DLD1 (cell line): ENCODE measurements at regions not wholly inside any gene's neighbourhood (a gene's known extent, or its start where the extent isn't known, plus 50 kb on each side); places are given as distances from the start of the nearest gene placed in this dataset.

ENCODE experiments used
- in situ Hi-C: cut with HindIII; loops from 2 replicates; pipeline ENCODE4 v1.10.0; 2017; ENCODE audit warnings: low sequenced_read_pairs

DNA sequence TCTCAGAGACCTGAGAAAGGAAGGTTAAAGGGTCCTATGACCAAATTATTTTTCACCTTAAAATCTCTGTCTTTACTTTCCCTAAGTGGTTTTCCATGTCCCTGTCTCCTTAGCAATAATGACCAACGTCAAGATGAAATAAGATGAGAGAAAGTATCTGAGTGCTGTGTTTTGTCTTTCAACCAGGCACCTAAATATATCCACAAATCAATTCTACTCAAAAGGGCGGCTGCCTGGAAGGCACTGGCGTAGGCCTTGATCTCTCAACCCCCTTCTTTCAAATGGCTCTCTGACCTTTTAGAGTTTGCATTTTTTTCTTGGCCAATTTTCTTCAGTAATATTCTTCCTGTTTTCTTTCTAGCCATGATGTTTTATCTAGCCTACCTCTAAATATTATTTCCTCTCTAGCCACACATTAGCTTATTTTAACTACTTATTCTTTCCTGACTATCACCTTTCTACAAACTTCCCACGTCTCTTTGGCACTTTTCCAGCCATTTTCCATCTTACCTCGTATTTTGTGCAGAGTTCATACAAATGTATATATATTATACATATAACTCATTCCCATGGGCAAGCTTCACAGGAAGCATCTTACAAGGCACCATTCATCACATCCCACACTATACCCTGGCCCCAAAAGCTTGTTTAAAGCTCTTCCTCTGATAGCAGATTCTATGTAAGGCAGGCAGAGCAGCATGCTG lies 204.5 kb downstream of the SNX18 start:
- in situ Hi-C loops, result loop anchor here (25.0 kb wide), 1 partner anchor 90 kb away; no protein-coding TSS in a partner anchor

DNA sequence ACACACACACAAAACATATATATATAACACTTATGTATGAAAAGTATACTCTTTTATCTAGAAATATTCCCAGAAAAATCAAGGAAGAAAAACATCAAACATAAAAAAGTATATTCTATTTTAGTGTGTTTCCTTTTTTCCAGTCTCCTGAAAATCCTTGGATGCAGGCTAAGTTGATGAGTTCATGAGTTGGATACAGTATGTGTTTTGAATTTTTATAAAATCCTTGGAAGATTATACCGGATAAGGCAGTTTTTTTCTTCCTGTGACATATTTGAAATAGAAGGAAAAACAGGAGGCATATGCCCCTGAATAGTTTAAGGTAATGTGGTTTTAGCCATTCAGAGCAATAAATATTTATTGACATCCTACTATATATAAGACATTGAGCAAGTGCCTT lies 203.6 kb downstream of the SNX18 start:
- in situ Hi-C loops, result loop anchor here (25.0 kb wide), 1 partner anchor 91 kb away; no protein-coding TSS in a partner anchor

DNA sequence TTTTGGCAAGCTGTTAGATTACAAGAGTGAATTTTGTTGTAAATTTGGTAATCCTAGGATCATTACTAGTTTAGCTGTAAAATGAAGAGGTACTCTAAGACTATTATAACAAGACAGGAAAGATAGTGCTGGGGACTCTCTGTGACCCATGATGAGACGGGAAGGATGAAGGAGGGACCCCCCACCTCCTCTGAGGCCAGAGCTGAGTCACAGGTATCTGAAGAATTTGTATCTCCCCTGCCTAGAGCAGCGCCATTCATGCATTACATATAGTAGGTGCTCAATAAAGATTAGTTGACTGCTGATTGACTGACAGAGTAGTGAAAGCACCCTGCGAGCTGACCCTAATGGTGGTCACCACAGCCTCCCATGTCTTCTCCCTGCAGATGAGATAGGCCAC lies 202.8 kb downstream of the SNX18 start:
- in situ Hi-C loops, result loop anchor here (25.0 kb wide), 1 partner anchor 92 kb away; no protein-coding TSS in a partner anchor

DNA sequence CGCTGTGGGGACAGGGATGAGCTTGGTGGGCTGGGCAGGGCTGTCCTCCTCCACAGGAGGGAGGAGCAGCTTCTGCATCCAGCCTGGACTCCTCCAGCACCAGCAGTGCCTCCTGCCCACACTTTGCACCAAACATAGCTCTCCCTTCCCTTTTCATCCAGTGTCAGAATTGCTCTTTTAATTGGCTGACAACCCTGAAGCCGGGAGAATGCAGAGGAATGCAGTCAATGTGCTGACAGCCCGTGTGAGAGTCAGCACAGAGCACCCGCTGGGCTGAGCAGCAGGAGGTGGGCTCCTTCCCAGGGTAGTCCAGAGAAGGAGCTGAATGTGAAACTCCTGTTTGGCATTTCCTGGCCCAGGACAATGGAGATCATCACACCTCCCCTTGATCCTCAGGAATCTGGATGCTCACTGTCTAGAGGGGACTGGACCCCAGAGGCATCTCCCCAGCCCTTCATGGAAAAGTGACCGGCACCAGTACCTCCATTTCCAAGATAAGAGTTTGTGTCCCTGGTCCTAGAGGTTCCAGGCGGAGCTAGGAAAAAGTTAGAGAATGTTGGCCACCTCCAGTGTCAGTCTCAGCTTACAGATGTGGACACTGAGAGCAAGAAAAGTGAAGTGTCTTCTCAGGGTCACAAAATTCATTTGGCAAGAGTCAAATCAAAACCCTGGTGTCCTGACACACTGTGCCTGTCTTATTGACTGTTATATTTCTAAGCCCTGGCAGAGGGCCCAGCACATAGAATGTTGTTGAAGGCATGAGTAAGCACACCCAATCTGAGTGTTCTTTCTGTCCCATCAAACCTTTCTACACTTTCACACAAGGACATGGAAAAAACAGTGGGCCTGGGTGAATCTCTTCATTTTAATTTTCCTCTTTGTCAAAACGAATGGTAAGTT lies 202.1 kb downstream of the SNX18 start:
- in situ Hi-C loops, result loop anchor here (25.0 kb wide), 1 partner anchor 93 kb away; no protein-coding TSS in a partner anchor

DNA sequence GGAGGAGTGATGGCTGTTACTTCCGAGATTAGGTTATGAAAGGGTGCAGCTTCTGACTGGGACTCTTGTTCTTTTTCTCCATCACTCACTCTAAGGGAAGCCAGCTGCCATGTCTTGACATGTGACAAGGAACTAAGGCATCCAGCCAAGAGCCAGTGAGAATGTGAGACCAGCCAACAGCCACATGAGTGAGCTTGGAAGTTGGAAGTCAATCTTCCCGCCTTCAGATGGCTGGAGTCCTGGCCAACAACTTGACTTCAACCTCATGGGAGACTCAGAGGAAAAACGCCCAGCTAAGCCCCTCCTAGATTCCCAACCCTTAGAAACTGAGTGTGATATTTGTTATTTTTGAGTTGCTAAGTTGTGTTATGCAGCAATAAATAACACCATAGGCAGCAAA lies 201.1 kb downstream of the SNX18 start:
- in situ Hi-C loops, result loop anchor here (25.0 kb wide), 1 partner anchor 94 kb away; no protein-coding TSS in a partner anchor

DNA sequence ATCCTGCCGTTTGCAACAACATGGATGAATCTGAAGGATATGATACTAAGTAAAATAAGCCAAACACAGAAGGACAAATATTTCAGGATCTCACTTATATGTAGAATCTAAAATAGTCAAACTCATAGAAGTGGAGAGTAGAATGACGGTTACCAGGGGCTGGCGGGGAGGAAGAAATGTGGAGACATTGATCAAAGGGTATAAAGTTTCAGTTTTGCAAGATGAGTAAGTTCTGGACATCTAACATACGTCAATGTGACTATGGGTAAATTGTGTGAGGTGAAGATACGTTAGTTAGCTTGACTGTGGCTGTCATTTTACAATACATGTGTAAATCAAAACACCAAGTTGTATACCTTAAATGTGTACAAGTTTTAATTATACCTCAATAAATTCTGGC lies 200.3 kb downstream of the SNX18 start:
- in situ Hi-C loops, result loop anchor here (25.0 kb wide), 1 partner anchor 94 kb away; no protein-coding TSS in a partner anchor

DNA sequence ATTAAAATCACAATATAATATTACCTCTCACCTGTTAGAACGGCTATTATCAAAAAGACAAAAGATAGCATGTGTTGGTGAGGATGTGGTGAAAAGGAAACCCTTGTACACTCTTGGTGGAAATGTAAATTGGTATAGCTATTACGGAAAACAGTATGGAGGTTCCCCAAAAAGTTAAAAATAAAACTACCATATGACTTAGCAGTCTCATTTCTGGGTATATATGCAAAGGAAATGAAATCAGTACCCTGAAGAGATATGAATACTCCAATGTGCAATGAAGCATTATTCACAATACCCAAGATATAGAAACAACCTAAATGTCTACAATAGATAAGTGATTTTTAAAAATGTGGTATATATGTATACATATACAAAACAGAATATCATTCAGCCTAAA lies 199.9 kb downstream of the SNX18 start:
- in situ Hi-C loops, result loop anchor here (25.0 kb wide), 1 partner anchor 95 kb away; no protein-coding TSS in a partner anchor

DNA sequence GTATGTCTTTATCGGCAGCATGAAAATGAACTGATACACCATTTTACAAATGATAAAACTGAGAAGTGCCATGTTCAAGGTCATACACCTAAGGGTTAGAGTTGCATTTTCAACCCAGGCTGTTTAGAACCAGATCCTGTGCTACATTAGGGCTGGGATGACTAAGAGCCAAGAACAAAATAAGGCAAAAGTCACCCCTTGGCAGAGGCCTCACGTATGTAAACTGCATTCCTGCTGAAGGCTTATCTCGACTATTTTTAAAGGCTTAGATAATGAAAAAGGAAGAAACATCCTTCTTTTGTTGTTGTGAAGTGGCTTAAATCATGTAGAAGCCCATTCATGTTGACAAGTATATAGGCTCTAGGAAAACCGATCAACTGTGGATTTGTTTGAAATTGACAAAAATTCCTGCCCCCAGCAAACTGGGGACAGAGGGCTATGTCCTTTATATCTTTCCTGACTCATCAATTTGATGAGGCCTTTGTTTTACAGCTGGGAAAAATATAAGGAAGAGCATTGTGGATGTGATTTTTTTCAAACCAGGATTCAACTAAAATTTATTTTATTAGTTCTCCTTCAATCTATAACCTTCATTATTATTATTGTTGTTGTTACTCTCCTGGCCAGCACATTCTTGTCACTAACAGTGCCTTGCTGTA lies 196.5 kb downstream of the SNX18 start:
- in situ Hi-C loops, result loop anchor here (25.0 kb wide), 1 partner anchor 98 kb away; no protein-coding TSS in a partner anchor

DNA sequence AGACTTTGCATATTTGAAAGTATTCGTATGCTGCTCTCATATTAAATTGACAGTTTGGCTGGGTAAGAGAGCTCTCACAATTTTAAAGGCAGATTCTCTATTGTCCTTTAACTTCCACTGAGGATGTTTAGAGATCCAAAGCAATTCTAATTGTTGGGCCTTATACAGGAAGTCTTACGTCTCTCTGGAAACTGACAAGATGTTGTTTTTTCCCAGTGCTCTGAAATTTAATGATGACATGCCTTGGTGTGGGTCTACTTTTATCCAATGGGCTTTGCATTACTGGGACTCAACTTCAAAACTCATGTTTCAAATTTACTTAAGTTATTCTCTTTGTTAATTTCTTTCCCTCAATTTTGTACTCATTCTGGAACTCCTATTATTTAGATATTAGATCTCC lies 191.5 kb downstream of the SNX18 start:
- in situ Hi-C loops, result loop anchor here (25.0 kb wide), 1 partner anchor 103 kb away; no protein-coding TSS in a partner anchor

DNA sequence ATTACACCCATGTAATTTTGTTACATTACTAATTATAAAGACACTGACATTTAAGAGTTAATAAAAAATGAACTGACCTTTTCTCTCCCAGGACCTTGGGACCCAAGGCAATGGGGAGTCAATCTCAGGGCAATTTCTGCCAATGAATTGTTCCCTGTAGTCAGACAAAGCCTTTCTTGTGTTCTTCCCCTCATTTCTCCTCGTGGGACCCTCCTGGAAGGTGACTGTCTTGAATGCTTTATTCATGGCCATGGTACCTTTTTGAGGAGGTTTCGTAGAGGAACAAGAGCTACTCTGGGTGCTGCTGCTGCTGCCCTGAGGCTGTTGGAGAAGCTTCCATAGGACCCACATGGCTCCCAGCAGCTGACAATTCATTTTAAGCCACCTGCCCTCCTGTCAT lies 190.3 kb downstream of the SNX18 start:
- in situ Hi-C loops, result loop anchor here (25.0 kb wide), 1 partner anchor 104 kb away; no protein-coding TSS in a partner anchor

DNA sequence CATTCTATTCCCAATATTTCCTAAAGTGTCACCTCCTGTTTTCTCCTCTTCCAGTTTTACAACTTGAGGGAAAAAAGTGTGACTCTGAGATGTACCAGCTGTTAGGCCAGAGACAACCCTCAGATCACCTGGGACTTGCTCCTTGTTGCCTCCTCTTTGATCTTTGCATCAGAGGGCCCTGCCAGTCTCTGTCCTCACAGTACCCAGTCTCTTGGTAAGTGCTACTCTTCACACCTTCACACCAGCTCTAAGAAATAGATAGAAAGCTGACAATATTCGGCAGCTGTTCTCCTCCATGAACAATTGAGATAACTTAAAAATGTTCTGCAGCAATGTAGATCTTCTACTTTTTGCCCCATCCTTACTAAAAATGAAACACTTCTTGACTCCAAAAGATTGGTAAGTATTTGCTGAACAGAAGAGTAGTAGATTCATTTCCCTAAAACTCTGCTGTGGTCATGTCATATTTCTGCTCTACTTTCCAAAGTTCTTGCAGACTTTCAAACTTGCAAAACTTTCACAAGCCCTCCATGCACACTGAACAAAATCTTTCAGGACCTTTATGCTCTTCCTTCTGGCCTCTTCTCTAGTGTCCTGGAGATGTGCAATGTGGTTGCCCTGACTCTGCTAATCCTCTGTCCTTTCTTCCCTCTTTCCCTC lies 188.6 kb downstream of the SNX18 start:
- in situ Hi-C loops, result loop anchor here (25.0 kb wide), 1 partner anchor 106 kb away; no protein-coding TSS in a partner anchor

DNA sequence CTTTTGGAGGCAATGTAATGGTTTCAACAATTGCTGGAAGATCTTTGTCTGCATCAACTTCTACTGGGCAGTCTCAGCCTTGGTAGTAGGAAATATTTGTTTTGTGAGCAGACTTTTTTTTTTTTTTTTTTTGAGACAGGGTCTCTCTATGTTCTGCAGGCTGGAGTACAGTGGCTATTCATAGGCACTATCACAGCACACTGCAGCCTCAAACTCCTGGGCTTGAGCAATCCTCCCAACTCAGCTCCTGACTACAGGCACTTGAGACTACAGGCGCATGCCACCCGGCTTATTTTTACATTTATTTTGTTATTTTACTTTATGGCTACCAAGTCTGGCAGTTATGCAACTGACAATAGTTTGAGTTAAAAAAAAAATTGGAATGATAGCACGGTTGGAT lies 187.3 kb downstream of the SNX18 start:
- in situ Hi-C loops, result loop anchor here (25.0 kb wide), 1 partner anchor 107 kb away; no protein-coding TSS in a partner anchor

DNA sequence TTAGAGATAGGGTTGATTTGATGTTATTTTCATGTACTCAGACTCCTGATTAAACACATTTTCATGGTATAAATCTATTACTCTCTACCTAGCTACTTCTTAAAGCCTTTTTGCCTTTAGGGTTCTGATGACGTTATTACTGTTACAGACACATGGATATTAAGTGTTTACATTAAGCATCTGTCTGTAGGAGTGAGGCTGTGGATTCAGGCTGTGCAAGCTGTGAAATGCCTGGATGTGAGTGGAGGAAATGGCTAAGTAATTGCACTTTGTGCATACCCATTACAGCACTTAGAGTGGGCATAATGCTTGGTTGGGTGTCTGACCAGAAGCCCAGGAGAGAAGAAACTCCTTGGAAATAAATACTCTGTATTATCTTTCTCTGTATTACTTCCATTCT lies 186.8 kb downstream of the SNX18 start:
- in situ Hi-C loops, result loop anchor here (25.0 kb wide), 1 partner anchor 108 kb away; no protein-coding TSS in a partner anchor

DNA sequence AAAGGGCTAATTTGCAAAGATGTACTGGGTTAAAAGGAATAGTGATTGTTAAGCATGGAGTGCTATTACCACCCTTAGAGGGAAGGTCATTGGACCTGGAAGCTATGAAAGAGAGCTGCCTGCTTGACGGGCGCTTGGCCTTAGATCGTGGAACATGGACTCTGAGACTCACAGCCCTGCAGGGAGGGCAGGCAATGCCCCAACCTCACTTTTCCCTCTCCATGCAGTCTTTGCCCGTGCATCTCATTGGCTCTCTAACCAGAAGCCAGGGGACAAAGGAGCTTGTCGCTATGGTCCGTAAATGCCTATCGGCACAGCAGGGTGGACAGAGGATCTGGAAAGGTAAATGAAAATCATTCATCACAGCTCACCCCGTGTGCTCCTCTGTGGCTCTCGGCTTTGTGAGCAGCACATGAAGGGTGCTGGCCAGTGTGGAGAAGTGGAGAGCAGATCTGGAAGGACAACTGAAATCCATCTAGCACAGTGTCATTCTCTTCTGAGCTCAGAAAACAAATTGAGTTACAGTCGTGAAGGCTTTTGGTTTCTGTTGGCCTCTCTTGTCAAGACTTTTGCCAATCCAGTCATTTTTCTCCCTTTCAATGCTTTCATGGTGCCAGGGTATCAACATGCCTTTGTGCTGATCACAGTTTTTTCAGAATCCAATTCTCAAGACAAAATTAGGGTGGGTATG lies 186.2 kb downstream of the SNX18 start:
- in situ Hi-C loops, result loop anchor here (25.0 kb wide), 1 partner anchor 109 kb away; no protein-coding TSS in a partner anchor

DNA sequence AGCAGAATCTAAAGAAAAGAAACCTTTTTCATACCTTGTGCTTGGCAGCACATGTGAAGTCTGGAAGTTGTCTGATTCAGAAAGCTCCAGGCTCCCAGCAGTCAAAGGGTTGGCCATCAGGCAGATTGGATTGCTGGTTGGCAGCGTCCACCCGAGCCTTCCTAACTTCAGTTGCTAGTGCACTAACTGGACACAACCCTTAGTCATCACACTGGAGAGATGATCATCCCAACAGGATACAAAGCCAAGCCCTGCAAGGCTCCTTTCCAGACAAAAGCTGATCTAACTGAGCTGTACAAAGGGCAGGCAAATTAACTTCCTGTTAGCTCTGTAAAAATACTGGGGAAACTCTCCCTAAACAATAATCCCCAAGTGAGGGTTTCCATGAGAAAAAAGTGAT lies 185.6 kb downstream of the SNX18 start:
- in situ Hi-C loops, result loop anchor here (25.0 kb wide), 1 partner anchor 109 kb away; no protein-coding TSS in a partner anchor

DNA sequence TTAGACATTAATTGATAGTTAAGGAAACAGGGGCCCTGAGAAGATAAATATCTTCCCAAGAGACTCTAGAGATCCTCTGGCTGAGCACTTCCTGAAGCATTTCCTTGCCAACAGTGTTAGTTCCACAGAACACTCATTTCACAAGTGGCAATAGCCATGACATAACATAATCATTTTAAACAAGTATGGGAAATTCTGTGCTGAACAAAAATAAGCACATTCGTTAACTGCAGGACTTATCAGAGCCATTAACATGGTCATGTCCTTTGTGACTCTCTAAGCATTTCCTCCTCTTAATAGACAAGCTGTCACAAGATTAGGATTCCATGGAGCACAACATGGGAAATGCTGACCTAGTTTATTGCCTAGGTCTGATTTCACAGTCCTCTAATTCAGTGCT lies 184.9 kb downstream of the SNX18 start:
- in situ Hi-C loops, result loop anchor here (25.0 kb wide), 1 partner anchor 110 kb away; no protein-coding TSS in a partner anchor

DNA sequence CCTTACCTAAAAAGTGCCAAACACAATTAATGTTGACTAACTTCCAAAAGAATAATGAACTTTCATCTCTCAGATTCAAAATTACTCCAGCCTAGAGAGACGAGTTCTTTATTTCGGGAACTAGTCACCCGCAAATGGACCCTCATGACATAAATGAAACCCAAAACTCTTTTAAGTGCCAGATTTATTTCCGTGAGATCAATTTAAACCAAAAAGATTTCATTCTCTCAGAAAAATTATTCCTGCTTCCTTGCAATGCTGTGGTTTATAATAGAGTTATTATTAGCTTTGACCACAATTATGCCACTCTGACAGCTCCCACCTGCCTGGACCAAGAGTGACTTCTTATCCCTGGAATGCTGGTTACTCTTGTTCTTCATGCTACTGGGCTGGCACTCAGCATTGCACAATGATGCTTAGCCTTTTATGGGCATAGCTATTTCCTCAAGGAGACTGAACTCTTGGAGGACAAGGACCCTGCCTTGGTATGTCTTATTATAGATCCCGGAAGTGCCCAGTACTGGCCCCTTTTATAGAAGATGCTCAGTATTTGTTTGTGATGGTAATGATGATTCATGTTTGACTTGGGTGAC lies 183.5 kb downstream of the SNX18 start:
- in situ Hi-C loops, result loop anchor here (25.0 kb wide), 1 partner anchor 111 kb away; no protein-coding TSS in a partner anchor

DNA sequence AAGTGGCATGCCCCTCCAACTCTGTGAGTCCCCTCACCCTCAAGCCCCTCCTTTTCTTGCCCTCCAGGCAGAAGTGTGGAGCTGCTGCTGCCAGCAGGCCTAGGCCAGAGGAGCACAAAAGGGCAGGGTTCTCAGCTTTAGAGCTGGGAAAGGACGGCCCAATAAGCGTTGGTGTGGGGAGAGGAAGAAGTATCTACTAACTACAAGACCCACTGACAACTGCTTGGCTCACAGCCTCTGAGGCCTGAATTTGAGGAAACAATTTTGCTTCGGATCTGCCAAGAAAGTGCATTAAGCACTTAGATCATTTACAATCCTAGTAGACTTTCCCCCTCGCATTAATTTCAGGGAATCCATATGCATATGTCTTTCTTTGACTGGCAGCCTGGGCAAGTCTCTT lies 179.4 kb downstream of the SNX18 start:
- in situ Hi-C loops, result no loop called here

DNA sequence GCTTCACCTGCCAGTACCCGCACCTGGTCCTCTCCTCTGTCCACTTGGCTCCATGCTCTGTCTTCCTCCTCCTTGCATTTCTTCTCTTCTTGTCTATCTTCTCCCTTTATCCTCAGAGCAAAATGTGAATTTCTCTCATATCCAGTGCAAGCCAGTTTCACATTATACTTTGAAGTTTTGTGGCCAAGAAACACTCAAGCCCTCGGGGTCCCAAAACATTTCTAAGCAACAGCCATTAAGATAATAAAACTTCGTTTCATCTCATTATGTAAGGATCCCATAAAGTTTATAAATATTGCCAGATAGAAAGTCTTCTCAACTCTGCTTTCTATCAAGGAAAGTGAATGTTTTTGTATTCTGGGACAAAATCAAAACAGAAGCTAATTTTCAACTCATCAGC lies 178.8 kb downstream of the SNX18 start:
- in situ Hi-C loops, result no loop called here
